K562 (cell line): ENCODE measurements at regions not wholly inside any gene's neighbourhood (a gene's known extent, or its start where the extent isn't known, plus 50 kb on each side); places are given as distances from the start of the nearest gene placed in this dataset.

Experiments
- LARP7 ChIP-seq: fragments of 450-650 bp; IDR thresholded peaks from 2 replicates; pipeline ENCODE4 v1.6.1; 2016
- SMC3 ChIP-seq: conservative IDR thresholded peaks from 2 replicates; pipeline ENCODE4 v1.6.1; 2011; ENCODE audit warnings: low read depth, low read length, improper control_type of control experiment; ENCODE audit not compliant: insufficient read depth
- ZKSCAN8 ChIP-seq: fragments of 200-800 bp; sonication (Bioruptor generic); IDR thresholded peaks from 2 replicates; pipeline ENCODE4 v1.6.1; 2016; ENCODE audit warnings: missing genetic modification characterization, missing compliant biosample characterization

DNA sequence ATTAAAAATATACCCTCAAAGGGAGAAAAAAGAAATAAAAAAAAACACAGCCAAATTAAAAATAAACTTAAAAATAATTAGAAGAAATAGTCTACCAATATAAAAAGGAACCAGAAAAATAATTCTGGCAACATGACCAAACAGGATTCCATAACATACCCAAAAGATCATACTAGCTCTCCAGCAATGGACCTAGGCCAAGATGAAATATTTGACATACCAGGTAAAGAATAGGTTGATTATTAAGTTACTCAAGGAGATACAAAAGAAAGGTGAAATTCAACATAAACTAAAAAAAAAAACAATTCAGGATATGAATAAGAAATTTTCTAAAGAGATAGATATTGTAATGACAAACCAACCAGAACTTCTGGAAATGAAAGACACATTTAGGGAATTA lies 121.3 kb upstream of the SCAF11 start:
- TF ChIP-seq LARP7 (no peak), SMC3 (no peak), ZKSCAN8 (CRISPR knock-in tag) (no peak)
